H1 (cell line): ENCODE measurements at regions not wholly inside any gene's neighbourhood (a gene's known extent, or its start where the extent isn't known, plus 50 kb on each side); places are given as distances from the start of the nearest gene placed in this dataset.
A peak's percentile ranks its signal among the peaks of the same experiment; 100 is the strongest.

Source experiments
- CTCF ChIA-PET: fragments of 300-600 bp; sonication (Branson Sonifier 250); formaldehyde crosslinking; loops from one replicate; lab custom pipeline; 2021; ENCODE audit not compliant: partially characterized antibody; lab: Charles Lee
- POLR2A ChIA-PET: fragments of 300-600 bp; sonication (Branson Sonifier 250); formaldehyde crosslinking; loops from one replicate; lab custom pipeline; 2021; ENCODE audit warnings: inconsistent platforms; ENCODE audit not compliant: partially characterized antibody; lab: Charles Lee
- DNase-seq, 2 experiments: peaks; one replicate each; pipeline versions ENCODE4 v3.0.0 to v3.0.0-alpha.2; 2010 to 2022; ENCODE audit warnings: low spot score in 2 of 2, low read depth in 1 of 2, mixed read lengths in 1 of 2
- FAIRE-seq: peaks from 2 replicates; lab custom pipeline; 2011; peaks lifted over from hg19 to GRCh38; lab: Jason Lieb, UNC
- H2AFZ ChIP-seq: 2 replicates; pipeline ENCODE4 v1.8.1; 2012; ENCODE audit warnings: low read length, inconsistent platforms
- H2AK5ac ChIP-seq: 2 replicates; pipeline ENCODE4 v1.6.1; 2013; ENCODE audit warnings: low read depth, low read length
- H2BK120ac ChIP-seq: replicated peaks from 2 replicates; pipeline ENCODE3; 2013; ENCODE audit warnings: low read depth, low read length, inconsistent platforms
- H2BK12ac ChIP-seq: 2 replicates; pipeline ENCODE4 v1.6.1; 2013; ENCODE audit warnings: low read depth, low read length
- H2BK15ac ChIP-seq: 2 replicates; pipeline ENCODE4 v1.6.1; 2013; ENCODE audit warnings: low read length
- H2BK20ac ChIP-seq: 2 replicates; pipeline ENCODE4 v1.6.1; 2013; ENCODE audit warnings: low read length
- H2BK5ac ChIP-seq: 2 replicates; pipeline ENCODE4 v1.6.1; 2013; ENCODE audit warnings: low read depth, low read length
- H3K14ac ChIP-seq: 2 replicates; pipeline ENCODE4 v1.6.1; 2013; ENCODE audit warnings: inconsistent platforms; ENCODE audit not compliant: insufficient read length
- H3K18ac ChIP-seq: 2 replicates; pipeline ENCODE4 v1.6.1; 2013; ENCODE audit warnings: low read length; ENCODE audit errors: extremely low read depth
- H3K23ac ChIP-seq: 2 replicates; pipeline ENCODE4 v1.6.1; 2013; ENCODE audit warnings: inconsistent platforms; ENCODE audit not compliant: insufficient read length
- H3K23me2 ChIP-seq: 2 replicates; pipeline ENCODE4 v1.6.1; 2013; ENCODE audit warnings: low read depth, low read length
- H3K27ac ChIP-seq: 2 replicates; pipeline ENCODE4 v1.6.1; 2011; ENCODE audit warnings: low read depth, low read length, inconsistent platforms
- H3K27me3 ChIP-seq, 4 experiments: replicated peaks in 1 of 4; 1 replicate in 1 of 4; 2 replicates in 3 of 4; pipeline versions ENCODE4 v1.6.1 to v1.8.1; 2011 to 2013; ENCODE audit warnings: low read length in 3 of 4, mild to moderate bottlenecking in 3 of 4, inconsistent platforms in 2 of 4, mixed read lengths in 2 of 4, moderate library complexity in 1 of 4; ENCODE audit not compliant: control insufficient read depth in 3 of 4, insufficient read depth in 3 of 4; ENCODE audit errors: extremely low read depth in 1 of 4
- H3K36me3 ChIP-seq, 4 experiments: 2 replicates each; pipeline versions ENCODE4 v1.6.1 to v1.8.1; 2011 to 2013; ENCODE audit warnings: mild to moderate bottlenecking in 4 of 4, low read length in 3 of 4, moderate library complexity in 2 of 4, control low read depth in 1 of 4, inconsistent platforms in 1 of 4; ENCODE audit not compliant: insufficient read depth in 4 of 4, control insufficient read depth in 2 of 4
- H3K4ac ChIP-seq: replicated peaks from 2 replicates; pipeline ENCODE3; 2013; ENCODE audit warnings: low read length, low read depth, mixed read lengths, inconsistent platforms; ENCODE audit not compliant: insufficient read length
- H3K4me1 ChIP-seq, 4 experiments: replicated peaks in 1 of 4; 1 replicate in 1 of 4; 2 replicates in 3 of 4; pipeline versions ENCODE4 v1.6.1 to v1.8.1; 2011 to 2013; ENCODE audit warnings: low read length in 3 of 4, inconsistent platforms in 2 of 4, mixed read lengths in 1 of 4; ENCODE audit not compliant: insufficient read depth in 4 of 4, control insufficient read depth in 3 of 4
- H3K4me2 ChIP-seq, 2 experiments: 2 replicates each; pipeline versions ENCODE4 v1.6.1 to v1.8.1; 2011 to 2013; ENCODE audit warnings: low read depth in 2 of 2, low read length in 2 of 2, control low read depth in 1 of 2, inconsistent platforms in 1 of 2, mild to moderate bottlenecking in 1 of 2; ENCODE audit not compliant: insufficient read depth in 1 of 2
- H3K4me3 ChIP-seq, 4 experiments: fragments of 200-600, 300-600 bp in 1 of 4; sonication (generic), shearing (Covaris generic), sonication (Bioruptor Twin) in 1 of 4; 2 replicates each; pipeline versions ENCODE4 v1.5.1 to v1.8.1; 2011 to 2016; ENCODE audit warnings: low read length in 4 of 4, low read depth in 3 of 4, control low read depth in 2 of 4, inconsistent platforms in 2 of 4, mild to moderate bottlenecking in 2 of 4, mixed read lengths in 1 of 4, moderate library complexity in 1 of 4; ENCODE audit not compliant: insufficient read depth in 2 of 4; ENCODE audit errors: extremely low read depth in 1 of 4
- H3K56ac ChIP-seq: replicated peaks from 2 replicates; pipeline ENCODE3; 2013; ENCODE audit warnings: low read depth, mild to moderate bottlenecking, mixed read lengths, low read length, inconsistent platforms; ENCODE audit not compliant: insufficient read length
- H3K79me1 ChIP-seq: 2 replicates; pipeline ENCODE4 v1.6.1; 2013; ENCODE audit warnings: low read depth, low read length, control low read depth
- H3K79me2 ChIP-seq, 2 experiments: 2 replicates each; pipeline versions ENCODE4 v1.6.1 to v1.8.1; 2012 to 2013; ENCODE audit warnings: low read length in 2 of 2, mild to moderate bottlenecking in 2 of 2, inconsistent platforms in 1 of 2; ENCODE audit not compliant: insufficient read depth in 2 of 2, control insufficient read depth in 1 of 2
- H3K9ac ChIP-seq, 4 experiments: replicated peaks in 1 of 4; 1 replicate in 1 of 4; 2 replicates in 3 of 4; pipeline versions ENCODE4 v1.6.1 to v1.8.1; 2011 to 2013; ENCODE audit warnings: low read depth in 3 of 4, low read length in 3 of 4, control low read depth in 2 of 4, mild to moderate bottlenecking in 2 of 4, moderate library complexity in 2 of 4, inconsistent platforms in 1 of 4; ENCODE audit errors: extremely low read depth in 1 of 4
- H3K9me3 ChIP-seq, 2 experiments: 2 replicates each; pipeline versions ENCODE4 v1.6.1 to v1.8.1; 2012 to 2013; ENCODE audit warnings: mild to moderate bottlenecking in 2 of 2, moderate library complexity in 2 of 2, control low read depth in 1 of 2, inconsistent platforms in 1 of 2, low read depth in 1 of 2, low read length in 1 of 2, mixed read lengths in 1 of 2; ENCODE audit not compliant: insufficient read depth in 2 of 2
- H4K20me1 ChIP-seq, 2 experiments: replicated peaks in 1 of 2; 2 replicates each; pipeline versions ENCODE3 to v1.8.1; 2011 to 2013; ENCODE audit warnings: inconsistent platforms in 2 of 2, low read length in 2 of 2, mild to moderate bottlenecking in 1 of 2; ENCODE audit not compliant: insufficient read depth in 2 of 2, control insufficient read depth in 1 of 2
- H4K5ac ChIP-seq: 2 replicates; pipeline ENCODE4 v1.6.1; 2013; ENCODE audit warnings: low read length, low read depth, mixed read lengths, inconsistent platforms; ENCODE audit not compliant: insufficient read length
- H4K8ac ChIP-seq: 2 replicates; pipeline ENCODE4 v1.8.0; 2013; ENCODE audit warnings: mild to moderate bottlenecking, moderate library complexity, low read length, inconsistent platforms; ENCODE audit not compliant: insufficient read depth; ENCODE audit errors: extremely low read depth
- H4K91ac ChIP-seq: replicated peaks from 2 replicates; pipeline ENCODE3; 2013; ENCODE audit warnings: low read length, mixed read lengths, inconsistent platforms; ENCODE audit not compliant: insufficient read length
- ATF2 ChIP-seq: IDR thresholded peaks from 2 replicates; pipeline ENCODE4 v1.6.1; 2012; ENCODE audit warnings: low read length, inconsistent platforms
- EGR1 ChIP-seq: IDR thresholded peaks from 2 replicates; pipeline ENCODE4 v1.6.1; 2011; ENCODE audit warnings: low read depth, low read length, borderline replicate concordance
- EP300 ChIP-seq, 2 experiments: IDR thresholded peaks; 1 replicate in 1 of 2; 2 replicates in 1 of 2; pipeline ENCODE4 v1.6.1; 2011 to 2012; ENCODE audit warnings: low read depth in 2 of 2, low read length in 2 of 2, mild to moderate bottlenecking in 2 of 2, borderline replicate concordance in 1 of 2, inconsistent platforms in 1 of 2, moderate library complexity in 1 of 2
- GABPA ChIP-seq: IDR thresholded peaks from 2 replicates; pipeline ENCODE4 v1.6.1; 2011; ENCODE audit warnings: mild to moderate bottlenecking, low read length, moderate library complexity, borderline replicate concordance; ENCODE audit not compliant: insufficient read depth
- GTF2F1 ChIP-seq: IDR thresholded peaks from 2 replicates; pipeline ENCODE4 v1.6.1; 2012; ENCODE audit warnings: low read depth, low read length, improper control_type of control experiment, borderline replicate concordance
- NANOG ChIP-seq: IDR thresholded peaks from 2 replicates; pipeline ENCODE4 v1.6.1; 2011; ENCODE audit warnings: low read length, low read depth, mild to moderate bottlenecking, inconsistent platforms; ENCODE audit not compliant: insufficient read depth, poor library complexity, severe bottlenecking
- NRF1 ChIP-seq: IDR thresholded peaks from 2 replicates; pipeline ENCODE4 v1.6.1; 2011; ENCODE audit warnings: mild to moderate bottlenecking, low read depth, low read length, improper control_type of control experiment
- RAD21 ChIP-seq, 2 experiments: IDR thresholded peaks in 1 of 2; conservative IDR thresholded peaks in 1 of 2; 2 replicates each; pipeline ENCODE4 v1.6.1; 2011; ENCODE audit warnings: low read depth in 2 of 2, low read length in 2 of 2, improper control_type of control experiment in 1 of 2, inconsistent platforms in 1 of 2, mild to moderate bottlenecking in 1 of 2, moderate library complexity in 1 of 2
- SIN3A ChIP-seq, 2 experiments: IDR thresholded peaks in 1 of 2; conservative IDR thresholded peaks in 1 of 2; 2 replicates each; pipeline ENCODE4 v1.6.1; 2011 to 2012; ENCODE audit warnings: low read length in 2 of 2, improper control_type of control experiment in 1 of 2, low read depth in 1 of 2, mild to moderate bottlenecking in 1 of 2
- SIRT6 ChIP-seq: IDR thresholded peaks from one replicate; pipeline ENCODE4 v1.7.1; 2012; ENCODE audit warnings: low read length, inconsistent platforms
- SP1 ChIP-seq: IDR thresholded peaks from 2 replicates; pipeline ENCODE4 v1.6.1; 2011; ENCODE audit warnings: low read depth, low read length
- YY1 ChIP-seq: IDR thresholded peaks from 2 replicates; pipeline ENCODE4 v1.6.1; 2011; ENCODE audit warnings: low read depth, mild to moderate bottlenecking, low read length
- WGBS, 2 experiments: shearing (Covaris generic) in 1 of 2; methylation state at CpG; one replicate each; pipeline versions ENCODE4 v1.1.6 to v1.1.7; 2013 to 2015; ENCODE audit warnings: low lambda C conversion rate in 2 of 2, mixed read lengths in 2 of 2, inconsistent platforms in 1 of 2, low coverage in 1 of 2, missing lambda C conversion rate in 1 of 2; ENCODE audit not compliant: insufficient replicate concordance in 2 of 2, insufficient coverage in 1 of 2, insufficient read length in 1 of 2; ENCODE audit errors: extremely low coverage in 1 of 2, missing lambda C conversion rate in 1 of 2; 5-methylcytosine and 5-hydroxymethylcytosine counted together

DNA sequence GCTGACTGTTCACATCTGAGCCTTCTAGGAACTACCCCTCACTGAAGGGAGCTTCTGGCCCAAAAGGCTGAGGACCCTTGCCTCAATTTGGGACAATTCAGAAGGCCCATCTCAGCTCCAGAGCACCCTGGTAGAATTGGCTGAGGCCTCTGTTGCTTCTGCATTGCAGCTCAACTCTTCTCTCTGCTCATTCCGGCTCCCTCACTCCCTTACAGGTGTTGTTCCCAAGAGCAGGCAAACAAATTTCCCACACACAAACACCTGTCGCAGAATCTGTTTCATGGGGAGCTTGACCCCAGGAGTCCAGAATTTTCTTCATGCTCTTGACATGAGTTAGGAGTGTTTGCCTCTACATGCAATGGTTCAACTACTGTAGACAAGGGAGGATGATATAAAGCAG is 78.7 kb downstream of the CRYGS start:
- 100% methylated on average over 2 of the region's 2 CpGs; no CpG with 5 or more reads in 1 of the 2 experiments for WGBS, 2 experiments
- no peak overlapping the region for H3K23ac ChIP-seq
- no peak for TF ChIP-seq SP1
- TF ChIP-seq NRF1, result no peak
- TF ChIP-seq ATF2, result no peak
- no peak for TF ChIP-seq YY1
- no peak for TF ChIP-seq SIRT6
- TF ChIP-seq EP300 (IDR thresholded peaks at IDR 0.05; ENCODE audit: borderline replicate concordance in 1 of 2, low read depth in 2 of 2, low read length in 2 of 2), result no peak
- TF ChIP-seq EGR1, result no peak
- no peak for TF ChIP-seq RAD21 (IDR thresholded peaks at IDR 0.05 in 1 of 2, conservative IDR thresholded peaks at IDR 0.05 in 1 of 2; ENCODE audit: low read depth in 2 of 2, low read length in 2 of 2)
- TF ChIP-seq GABPA, result no peak
- TF ChIP-seq NANOG, result no peak
- TF ChIP-seq GTF2F1, result no peak
- no peak for TF ChIP-seq SIN3A (conservative IDR thresholded peaks at IDR 0.05 in 1 of 2, IDR thresholded peaks at IDR 0.05 in 1 of 2; ENCODE audit: low read depth in 1 of 2, low read length in 2 of 2)

More for the DNA sequence above, 78.7 kb downstream of the CRYGS start:
- Histone ChIP-seq H3K23me2 (no peaks in the 10 kb centered on the region), H4K5ac (no peak overlapping the region), H2AK5ac (no peak overlapping the region), H3K79me1 (no peaks in the 10 kb centered on the region), H2BK120ac (no peak overlapping the region), H2BK5ac (no peak overlapping the region), H3K27me3 (no peaks in the 10 kb centered on the region), H3K27ac (no peak overlapping the region), H4K8ac (no peak overlapping the region), H2BK20ac (no peak overlapping the region), H3K4ac (no peak overlapping the region), H3K56ac (no peak overlapping the region), H3K4me1 (no peaks in the 10 kb centered on the region), H4K20me1 (no peaks in the 10 kb centered on the region), H3K14ac (no peak overlapping the region), H3K4me3 (no peak overlapping the region), H3K18ac (no peak overlapping the region), H3K9me3 (no peaks in the 10 kb centered on the region), H2AFZ (no peak overlapping the region), H3K4me2 (no peak overlapping the region), H2BK15ac (no peak overlapping the region), H2BK12ac (no peak overlapping the region), H3K79me2 (no peaks in the 10 kb centered on the region), H3K9ac (no peak overlapping the region), H4K91ac (no peak overlapping the region), H3K36me3 (no peaks in the 10 kb centered on the region)
- DNase-seq (peak in 1 of 2 experiments; percentile 33), FAIRE-seq (no peak)
- POLR2A ChIA-PET, result interaction anchor here (0.6 kb wide), 1 partner anchor 662 kb away, joined by 3 read pairs; no protein-coding TSS in a partner anchor
- CTCF ChIA-PET, result interaction anchor here (1.0 to 2.6 kb wide), 13 partner anchors 9 to 197 kb away, joined by 3 to 14 read pairs (median 5); no protein-coding TSS in a partner anchor
